Skeletal muscle satellite cell (primary cell): ENCODE measurements at regions not wholly inside any gene's neighbourhood (a gene's known extent, or its start where the extent isn't known, plus 50 kb on each side); places are given as distances from the start of the nearest gene placed in this dataset.

Source experiments
- H3K27me3 ChIP-seq: 2 replicates; pipeline ENCODE4 v1.7.0; 2013; ENCODE audit warnings: low read length; ENCODE audit not compliant: control insufficient read depth, insufficient read depth
- H3K36me3 ChIP-seq: 2 replicates; pipeline ENCODE4 v1.7.0; 2013; ENCODE audit warnings: mild to moderate bottlenecking, control low read depth, low read length; ENCODE audit not compliant: insufficient read depth
- H3K4me1 ChIP-seq: 2 replicates; pipeline ENCODE4 v1.7.0; 2013; ENCODE audit warnings: low read length; ENCODE audit not compliant: control insufficient read depth, insufficient read depth
- H3K4me2 ChIP-seq: 2 replicates; pipeline ENCODE4 v1.7.0; 2013; ENCODE audit warnings: mild to moderate bottlenecking, low read length
- H3K4me3 ChIP-seq: 2 replicates; pipeline ENCODE4 v1.7.0; 2013; ENCODE audit warnings: low read length
- H3K9ac ChIP-seq: 2 replicates; pipeline ENCODE4 v1.7.0; 2013; ENCODE audit warnings: mild to moderate bottlenecking, low read depth, low read length, moderate library complexity
- H3K9me3 ChIP-seq: replicated peaks from 2 replicates; pipeline ENCODE4 v1.7.0; 2013; ENCODE audit warnings: mild to moderate bottlenecking, control low read depth, low read length

DNA sequence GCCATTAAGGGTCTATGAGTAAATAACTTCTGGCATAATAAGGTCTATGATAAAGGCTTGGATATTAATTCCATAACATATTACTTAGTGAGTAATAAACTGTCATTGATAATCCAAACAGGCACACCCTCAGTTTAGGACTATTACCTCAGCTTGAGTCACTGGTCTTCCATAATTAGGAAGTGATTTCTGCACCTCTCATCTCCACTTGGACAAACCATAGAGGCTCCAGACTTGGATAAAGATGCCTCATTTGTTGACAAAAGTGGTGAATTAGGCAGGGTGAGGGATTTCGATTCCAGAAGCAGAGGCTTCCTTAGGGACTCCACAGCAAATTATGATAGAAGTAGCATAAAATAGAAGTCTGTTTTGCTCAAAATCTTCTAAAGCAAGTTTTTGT lies 127.5 kb upstream of the MTAP start:
- Histone ChIP-seq H3K4me2 (no peak overlapping the region), H3K36me3 (no peaks in the 10 kb centered on the region), H3K9me3 (no peaks in the 10 kb centered on the region), H3K4me3 (no peak overlapping the region), H3K9ac (no peak overlapping the region), H3K27me3 (no peaks in the 10 kb centered on the region), H3K4me1 (peaks cover 60% of the 10 kb centered on the region)

DNA sequence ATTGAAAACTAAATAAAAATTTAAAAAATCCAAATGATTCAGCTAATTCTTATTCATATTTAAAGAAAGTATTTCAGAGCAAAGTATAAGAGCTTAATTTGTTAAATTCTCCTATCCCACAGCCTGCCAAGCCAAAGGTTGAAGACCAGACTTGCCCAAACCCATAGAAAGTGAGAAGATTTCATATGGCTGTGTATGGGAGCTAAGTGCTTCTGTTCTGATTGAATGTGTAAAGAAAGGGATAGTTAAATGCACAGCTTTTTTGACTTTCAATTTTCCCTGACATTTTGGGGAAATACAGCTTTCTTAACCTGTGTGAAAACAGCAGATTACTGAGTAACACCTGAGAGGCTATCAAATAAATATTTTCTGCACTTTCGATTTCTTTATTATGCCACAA lies 125.0 kb upstream of the MTAP start:
- H3K4me2 ChIP-seq = peak overlapping the region; percentile 74
- no peaks in the 10 kb centered on the region for H3K9me3 ChIP-seq
- H3K27me3 ChIP-seq = no peaks in the 10 kb centered on the region
- peaks cover 75% of the 10 kb centered on the region for H3K4me1 ChIP-seq
- peak overlapping the region; percentile 79 for H3K9ac ChIP-seq
- H3K36me3 ChIP-seq = no peaks in the 10 kb centered on the region
- H3K4me3 ChIP-seq = peak overlapping the region; percentile 31

DNA sequence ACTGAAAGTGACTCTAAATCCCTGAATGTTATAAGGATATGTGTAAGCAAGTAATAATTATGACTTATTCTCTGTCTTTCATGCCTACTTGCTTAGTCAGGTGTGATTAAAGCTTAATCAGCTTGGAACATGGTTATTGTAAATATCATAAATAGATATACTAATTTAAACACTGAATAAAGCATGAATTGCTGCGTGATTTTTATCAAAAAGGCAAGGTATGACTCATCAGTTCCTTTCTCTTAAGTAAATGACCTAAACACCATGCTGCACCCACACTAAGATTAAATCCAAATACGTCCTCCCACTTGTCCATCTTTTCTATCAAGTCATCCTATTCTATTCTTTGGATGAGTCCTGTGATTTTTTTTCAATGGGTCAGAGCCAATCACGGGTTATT lies 124.6 kb upstream of the MTAP start:
- Histone ChIP-seq H3K4me1 (peaks cover 79% of the 10 kb centered on the region), H3K9ac (peak overlapping the region; percentile 79), H3K4me2 (peak overlapping the region; percentile 74), H3K4me3 (peak overlapping the region; percentile 31), H3K36me3 (no peaks in the 10 kb centered on the region), H3K27me3 (no peaks in the 10 kb centered on the region), H3K9me3 (no peaks in the 10 kb centered on the region)

DNA sequence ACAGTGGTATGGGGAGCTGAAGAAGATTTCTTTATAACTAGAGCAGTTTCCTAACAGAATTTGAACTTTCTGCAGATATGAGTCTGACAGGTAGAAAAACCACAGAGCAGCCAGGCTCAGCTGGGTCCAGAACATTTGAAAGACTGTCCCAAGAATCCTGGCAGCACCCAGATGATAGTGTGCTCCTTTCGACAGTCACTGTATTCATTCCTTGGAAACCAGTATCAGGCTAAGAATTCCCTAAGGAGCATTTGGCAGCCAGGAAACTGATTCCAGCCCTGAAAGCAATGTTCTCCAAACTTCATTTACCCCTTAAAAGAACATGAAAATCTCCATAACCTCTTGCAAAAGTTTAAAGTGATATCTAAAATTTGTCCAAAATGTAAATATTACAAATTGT lies 123.0 kb upstream of the MTAP start:
- H3K4me3 ChIP-seq = no peak overlapping the region
- no peaks in the 10 kb centered on the region for H3K36me3 ChIP-seq
- H3K9ac ChIP-seq = peak overlapping the region; percentile 79
- H3K9me3 ChIP-seq = no peaks in the 10 kb centered on the region
- H3K4me1 ChIP-seq = peaks cover 94% of the 10 kb centered on the region
- H3K27me3 ChIP-seq = no peaks in the 10 kb centered on the region
- peak overlapping the region; percentile 37 for H3K4me2 ChIP-seq

DNA sequence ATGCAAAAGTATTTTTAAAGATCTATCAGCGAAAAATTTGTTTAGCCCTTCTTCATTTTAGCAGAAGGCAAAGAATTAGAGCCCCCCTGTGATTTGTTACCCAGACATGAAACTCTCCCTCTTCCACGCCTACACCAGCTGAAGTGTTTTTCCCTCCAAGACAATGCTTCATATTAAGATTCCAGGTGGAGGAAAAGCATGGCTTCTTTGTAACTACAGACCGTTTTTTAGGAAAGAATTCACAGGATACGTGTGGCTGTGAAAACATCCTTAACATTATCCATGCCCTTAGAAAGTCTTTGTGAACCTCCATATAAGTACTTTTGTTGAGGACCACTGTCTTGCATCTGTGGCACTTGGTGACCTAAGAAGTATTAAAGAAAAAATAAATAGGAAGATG lies 121.8 kb upstream of the MTAP start:
- Histone ChIP-seq H3K4me3 (no peak overlapping the region), H3K9ac (peak overlapping the region; percentile 42), H3K27me3 (no peaks in the 10 kb centered on the region)

DNA sequence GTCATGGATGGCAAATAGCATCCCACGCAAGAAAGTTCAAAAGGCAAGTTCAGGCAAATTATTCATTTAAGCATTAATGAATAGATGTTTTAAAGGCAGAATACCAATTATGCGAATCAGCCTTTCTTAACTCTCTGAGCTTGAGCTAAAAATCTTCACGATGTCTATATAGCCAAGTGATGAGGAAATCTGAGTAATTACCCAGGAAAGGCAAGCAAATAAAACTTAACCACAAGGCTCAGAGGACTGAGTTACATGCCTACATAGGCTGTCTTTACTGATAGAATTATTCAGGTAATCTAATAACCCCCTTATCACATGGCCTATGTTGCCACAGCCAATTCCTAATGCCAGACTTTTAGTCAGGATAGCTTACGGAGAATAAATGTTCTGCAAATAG lies 120.8 kb upstream of the MTAP start:
- Histone ChIP-seq H3K9ac (peak overlapping the region; percentile 59), H3K4me3 (peak overlapping the region; percentile 2), H3K4me1 (peaks cover 94% of the 10 kb centered on the region)

More for the DNA sequence above, 121.8 kb upstream of the MTAP start:
- H3K9me3 ChIP-seq = no peaks in the 10 kb centered on the region
- peak overlapping the region; percentile 65 for H3K4me2 ChIP-seq
- peaks cover 94% of the 10 kb centered on the region for H3K4me1 ChIP-seq
- no peaks in the 10 kb centered on the region for H3K36me3 ChIP-seq

DNA sequence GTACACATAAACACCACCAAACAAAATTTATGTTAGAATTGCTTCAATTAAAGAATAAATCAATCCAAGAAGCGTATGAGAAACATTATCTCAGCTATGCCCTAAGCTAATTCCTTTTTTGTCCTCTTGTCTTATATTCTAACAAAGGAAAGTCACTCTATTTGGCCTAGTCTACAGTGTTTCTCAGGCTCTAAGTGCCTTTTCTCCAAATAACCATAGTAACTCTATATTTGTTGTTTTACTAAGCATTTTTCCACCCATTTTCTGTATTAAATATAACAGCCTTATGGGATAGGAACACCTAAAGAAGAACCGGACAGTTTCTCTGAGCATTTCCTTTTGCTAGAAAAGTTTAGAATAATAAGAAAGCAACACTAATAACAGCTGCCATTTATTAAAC lies 120.1 kb upstream of the MTAP start:
- H3K4me1 ChIP-seq = peaks cover 94% of the 10 kb centered on the region
- H3K4me3 ChIP-seq = no peak overlapping the region
- no peaks in the 10 kb centered on the region for H3K9me3 ChIP-seq
- H3K9ac ChIP-seq = peak overlapping the region; percentile 59
- H3K36me3 ChIP-seq = no peaks in the 10 kb centered on the region
- H3K27me3 ChIP-seq = no peaks in the 10 kb centered on the region
- H3K4me2 ChIP-seq = peak overlapping the region; percentile 65

More for the DNA sequence above, 120.8 kb upstream of the MTAP start:
- no peaks in the 10 kb centered on the region for H3K36me3 ChIP-seq
- no peaks in the 10 kb centered on the region for H3K27me3 ChIP-seq
- peak overlapping the region; percentile 65 for H3K4me2 ChIP-seq
- no peaks in the 10 kb centered on the region for H3K9me3 ChIP-seq

DNA sequence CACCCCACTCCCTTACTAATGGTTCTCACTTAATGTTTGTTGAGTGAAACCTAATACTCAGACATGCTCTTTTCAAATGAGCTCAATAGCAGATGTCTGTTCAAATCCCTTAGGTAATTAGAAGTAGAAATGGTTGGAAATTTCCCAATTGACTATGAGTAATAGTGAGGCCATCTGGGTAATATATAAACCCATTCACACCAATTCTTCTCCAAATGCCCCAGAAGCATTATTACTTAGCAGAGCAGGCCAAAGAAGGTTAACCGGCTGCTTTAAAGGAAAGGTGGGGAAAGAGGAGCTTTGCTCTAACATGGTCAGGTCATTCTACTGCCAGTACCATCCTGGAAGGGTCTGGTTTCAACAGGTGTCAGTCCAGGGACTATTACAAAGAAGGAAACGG lies 119.5 kb upstream of the MTAP start:
- Histone ChIP-seq H3K36me3 (no peaks in the 10 kb centered on the region), H3K4me1 (peaks cover 94% of the 10 kb centered on the region), H3K4me2 (no peak overlapping the region), H3K27me3 (no peaks in the 10 kb centered on the region), H3K9me3 (no peaks in the 10 kb centered on the region), H3K4me3 (no peak overlapping the region), H3K9ac (no peak overlapping the region)

DNA sequence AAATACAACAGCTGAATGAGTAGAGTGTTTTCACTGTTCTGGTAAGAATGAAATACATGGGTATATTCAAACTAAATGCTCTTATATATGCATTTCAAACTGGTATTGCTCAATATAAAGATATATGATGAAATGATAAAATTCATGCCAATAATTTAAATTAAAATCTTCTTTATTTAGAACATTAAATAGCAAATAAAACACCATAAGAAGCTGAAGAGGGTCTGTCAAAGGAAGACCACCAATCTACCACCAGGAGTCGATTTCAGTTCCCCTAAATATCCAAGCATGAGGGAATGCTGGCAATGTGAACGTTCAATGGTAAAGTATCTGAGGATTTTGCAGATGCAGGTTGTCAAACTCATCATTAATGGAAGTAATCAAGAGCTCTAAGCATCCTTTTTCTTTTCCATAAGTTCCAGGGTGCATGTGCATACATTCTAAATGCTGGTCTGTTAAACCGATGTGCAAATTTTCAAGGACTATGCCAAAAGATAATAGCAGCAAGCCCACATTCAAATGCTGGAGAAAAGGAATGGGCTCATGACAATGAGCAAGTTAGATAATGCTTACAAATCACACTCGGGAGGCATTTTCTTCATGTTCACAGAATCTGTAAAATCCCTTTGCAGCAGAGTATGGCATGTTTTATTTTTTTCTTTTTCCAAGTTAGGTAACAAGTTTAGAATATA lies 118.8 kb upstream of the MTAP start:
- no peak overlapping the region for H3K4me3 ChIP-seq

DNA sequence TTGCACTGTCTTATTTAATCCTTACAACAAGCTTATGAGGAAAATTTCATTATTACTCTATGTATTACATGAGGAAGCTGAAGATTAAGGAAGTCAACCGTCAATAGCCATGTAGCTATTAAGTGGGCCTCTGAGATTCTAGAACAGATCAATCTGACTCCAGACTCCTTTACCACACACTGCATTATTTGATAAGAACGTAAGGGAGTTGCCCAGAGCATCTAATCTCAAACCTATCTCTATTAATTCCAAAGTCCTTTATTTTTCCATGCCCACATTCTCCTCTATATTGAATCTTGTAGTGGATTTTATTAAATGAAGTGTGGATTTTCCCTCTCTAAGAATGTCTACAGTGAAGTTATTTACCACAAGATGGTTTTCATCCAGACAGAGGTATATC lies 118.2 kb upstream of the MTAP start:
- no peaks in the 10 kb centered on the region for H3K9me3 ChIP-seq
- no peak overlapping the region for H3K4me2 ChIP-seq
- H3K9ac ChIP-seq = peak overlapping the region; percentile 10
- no peaks in the 10 kb centered on the region for H3K27me3 ChIP-seq
- H3K4me1 ChIP-seq = peaks cover 92% of the 10 kb centered on the region
- H3K36me3 ChIP-seq = no peaks in the 10 kb centered on the region
- H3K4me3 ChIP-seq = no peak overlapping the region

More for the DNA sequence above, 118.8 kb upstream of the MTAP start:
- Histone ChIP-seq H3K9ac (no peak overlapping the region), H3K36me3 (no peaks in the 10 kb centered on the region), H3K4me2 (no peak overlapping the region), H3K27me3 (no peaks in the 10 kb centered on the region), H3K4me1 (peaks cover 94% of the 10 kb centered on the region), H3K9me3 (no peaks in the 10 kb centered on the region)

DNA sequence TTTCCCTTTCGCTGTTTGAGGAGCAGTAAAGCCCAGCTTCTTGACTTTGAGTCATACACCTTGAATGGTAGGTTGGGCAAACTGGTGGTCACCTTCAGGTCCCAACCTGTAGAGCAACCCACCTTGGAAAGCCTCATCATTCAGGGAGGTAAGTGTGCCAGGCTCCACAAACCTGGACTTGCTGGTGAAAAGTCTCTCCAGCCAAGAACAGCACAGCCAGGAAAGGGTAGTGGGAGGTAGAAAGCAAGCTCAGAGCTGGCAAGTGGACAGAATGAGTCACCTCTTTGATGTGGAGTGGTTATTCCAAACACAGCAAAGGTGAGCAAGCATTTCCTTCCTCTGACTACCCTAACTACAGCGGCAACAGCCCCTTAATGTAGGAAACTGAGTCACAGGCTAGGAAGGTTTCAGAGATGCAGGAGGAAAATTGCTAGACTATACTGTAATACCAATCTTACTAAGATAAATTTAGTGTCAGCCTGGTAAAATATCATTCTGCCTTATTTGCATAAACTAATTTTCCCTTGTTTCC lies 117.5 kb upstream of the MTAP start:
- peaks cover 94% of the 10 kb centered on the region for H3K4me1 ChIP-seq
- H3K4me3 ChIP-seq = no peak overlapping the region
- H3K9ac ChIP-seq = peak overlapping the region; percentile 10
- no peaks in the 10 kb centered on the region for H3K9me3 ChIP-seq
- H3K27me3 ChIP-seq = no peaks in the 10 kb centered on the region
- no peaks in the 10 kb centered on the region for H3K36me3 ChIP-seq
- peak overlapping the region; percentile 36 for H3K4me2 ChIP-seq

DNA sequence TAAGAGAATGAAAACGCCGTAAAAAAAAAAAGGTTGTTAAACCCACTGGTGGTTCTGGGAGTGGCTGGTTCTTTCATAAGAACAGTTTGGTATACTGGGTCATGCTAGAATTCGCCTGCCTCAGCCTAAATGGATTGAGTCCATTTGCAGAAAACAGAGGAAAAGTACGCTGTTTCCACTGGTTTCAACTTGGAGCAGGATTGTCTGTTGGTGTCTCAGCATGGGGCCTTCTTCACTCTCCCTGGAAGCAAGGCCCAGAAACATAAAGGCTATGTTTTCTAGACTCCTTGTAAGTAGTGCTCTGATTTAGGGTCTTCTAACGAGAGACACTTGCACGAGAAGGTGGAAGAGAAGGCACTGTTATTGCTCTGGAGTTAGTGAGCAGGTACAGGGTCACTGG lies 116.9 kb upstream of the MTAP start:
- no peaks in the 10 kb centered on the region for H3K27me3 ChIP-seq
- H3K36me3 ChIP-seq = no peaks in the 10 kb centered on the region
- peak overlapping the region; percentile 36 for H3K4me2 ChIP-seq
- no peak overlapping the region for H3K4me3 ChIP-seq
- peaks cover 96% of the 10 kb centered on the region for H3K4me1 ChIP-seq
- H3K9me3 ChIP-seq = no peaks in the 10 kb centered on the region
- no peak overlapping the region for H3K9ac ChIP-seq
